Glomerular endothelial cell (primary cell): ENCODE measurements at regions not wholly inside any gene's neighbourhood (a gene's known extent, or its start where the extent isn't known, plus 50 kb on each side); places are given as distances from the start of the nearest gene placed in this dataset.
A peak's percentile ranks its signal among the peaks of the same experiment; 100 is the strongest.
"Not testable (repeated sequence)": the region's sequence is repeated elsewhere in the genome, so short reads cannot be mapped to it uniquely, and the experiment has no call there.

ENCODE experiments used
- DNase-seq: peaks from one replicate; pipeline ENCODE4 v3.0.0-alpha.2; 2011; ENCODE audit warnings: low read depth, low spot score; ENCODE audit errors: extremely low read depth

DNA sequence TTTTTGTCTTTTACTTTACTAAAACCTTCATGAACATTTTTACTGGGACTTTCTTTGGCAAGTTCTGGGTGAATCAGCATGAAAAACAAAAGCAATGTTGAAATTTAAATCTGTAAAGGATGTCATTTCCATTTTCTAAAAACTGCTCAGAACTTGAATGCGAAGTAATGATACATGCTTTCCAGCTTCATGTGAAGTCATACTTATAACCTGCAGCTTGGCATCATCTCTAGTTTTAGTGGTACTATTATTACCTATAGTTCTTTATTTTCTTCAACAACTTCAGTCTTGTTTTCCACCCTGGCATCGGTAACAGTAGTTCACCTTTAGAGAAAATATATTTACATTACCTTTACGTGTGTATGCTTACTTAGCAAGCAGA is 421.4 kb upstream of the DIPK2B start:
- DNase-seq, result peak; percentile 10

GRCh38 chrX:45621376-45622041 is 420.8 kb upstream of the DIPK2B start:
- DNase-seq, result peak; percentile 31

GRCh38 chrX:45619290-45619689 is 418.6 kb upstream of the DIPK2B start:
- DNase-seq, result no peak

GRCh38 chrX:45615591-45615990 is 414.9 kb upstream of the DIPK2B start:
- not testable (repeated sequence) for DNase-seq

DNA sequence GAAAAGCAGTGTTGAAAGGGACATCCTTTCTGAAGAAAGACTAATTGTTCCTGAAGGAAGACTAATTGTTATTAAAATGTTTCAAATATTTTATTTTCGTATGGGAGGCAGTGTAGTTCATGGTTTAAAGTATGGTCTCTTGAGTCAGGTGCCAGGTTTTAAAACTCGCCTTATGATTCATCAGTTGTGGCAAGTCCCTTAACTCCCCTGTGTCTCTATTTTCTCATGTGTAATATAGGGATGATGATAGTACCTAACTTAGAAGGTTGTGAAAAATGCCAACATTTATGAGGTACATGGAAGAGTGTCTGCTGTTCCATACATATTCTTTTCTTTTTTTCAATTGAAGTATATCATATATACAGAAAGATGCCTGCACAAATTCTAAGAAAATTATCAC is 414.2 kb upstream of the DIPK2B start:
- DNase-seq, result no peak

- no peak for DNase-seq
Measured at GRCh38 chrX:45602151-45602550, 401.5 kb upstream of the DIPK2B start.

- no peak for DNase-seq
Measured at GRCh38 chrX:45601052-45601451, 400.4 kb upstream of the DIPK2B start.

DNA sequence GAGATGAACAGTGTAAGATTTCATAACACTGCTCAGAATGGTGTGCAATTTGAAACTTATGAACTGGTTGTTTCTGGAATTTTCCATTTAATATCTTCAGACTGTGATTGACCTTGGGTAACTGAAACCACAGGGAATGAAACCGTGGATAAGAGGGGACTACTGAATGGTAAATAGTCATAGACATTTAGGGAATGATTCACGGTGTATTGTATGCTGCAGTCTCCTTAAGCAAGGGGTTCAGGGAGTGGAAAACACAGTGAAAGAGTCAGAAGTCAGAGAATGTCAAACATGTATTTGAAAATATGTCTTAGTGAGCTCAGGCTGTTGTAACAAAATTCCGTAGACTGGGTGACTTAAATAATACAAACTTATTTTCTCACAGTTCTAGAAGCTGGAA is 398.2 kb upstream of the DIPK2B start:
- DNase-seq, result no peak

GRCh38 chrX:45596188-45596808 is 395.6 kb upstream of the DIPK2B start:
- no peak for DNase-seq

DNA sequence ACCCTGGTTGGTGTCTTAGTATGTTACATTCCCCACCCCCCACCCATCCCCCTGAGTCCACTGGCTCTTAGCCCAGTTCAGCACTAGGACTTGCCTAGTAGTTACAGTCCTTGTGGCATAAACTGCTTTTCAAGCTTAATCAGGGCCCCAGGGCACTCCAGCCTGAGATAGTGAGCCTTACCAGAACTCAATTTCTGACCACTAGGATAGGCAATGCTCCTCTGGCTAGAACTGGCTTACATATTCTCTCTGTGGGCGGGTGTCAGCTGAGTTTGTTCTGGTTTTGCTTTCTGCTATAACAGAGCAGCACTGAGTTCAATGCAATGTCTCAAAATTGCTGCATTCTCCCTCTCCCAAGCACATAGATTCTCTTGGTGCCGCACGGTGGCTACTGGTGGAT is 391.4 kb upstream of the DIPK2B start:
- DNase-seq, result no peak

GRCh38 chrX:45591650-45592049 is 391.0 kb upstream of the DIPK2B start:
- DNase-seq, result no peak

DNA sequence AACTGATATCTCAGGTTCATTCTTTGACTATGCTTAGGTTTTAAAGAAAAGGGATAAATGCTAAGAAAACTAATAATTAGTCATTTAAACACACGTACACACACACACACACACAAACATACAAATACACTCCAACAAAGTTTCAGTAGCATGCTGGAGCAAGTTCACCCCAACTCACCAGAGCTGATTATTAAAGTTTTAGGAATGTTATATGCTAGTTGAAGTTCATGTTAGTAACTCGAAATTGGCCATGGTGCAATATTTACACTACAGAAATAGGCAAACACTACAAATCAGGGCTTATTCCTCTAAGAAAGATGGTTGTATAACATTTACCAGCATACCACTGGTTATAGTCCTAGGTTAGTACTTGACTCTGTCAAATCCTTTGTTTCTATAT is 384.0 kb upstream of the DIPK2B start:
- no peak for DNase-seq

DNA sequence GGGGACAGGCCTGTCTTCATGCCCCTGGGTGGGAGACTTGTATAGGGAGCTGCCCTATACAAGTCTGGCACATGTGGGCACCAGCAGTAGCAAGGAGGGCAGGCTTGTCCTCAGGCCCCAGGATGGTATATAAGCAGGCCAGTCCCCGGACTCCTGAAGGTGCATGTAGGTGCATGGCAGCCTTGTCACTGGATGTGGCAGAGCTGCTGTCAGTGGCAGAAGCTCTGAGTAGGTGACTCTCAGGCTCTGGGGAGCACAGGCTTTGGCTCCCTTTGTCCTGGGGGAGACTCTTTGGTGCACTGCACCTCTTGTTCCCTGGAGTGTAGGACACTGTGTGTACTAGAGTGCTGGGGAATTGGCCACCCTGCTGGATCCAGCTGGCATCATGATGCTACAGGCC is 376.7 kb upstream of the DIPK2B start:
- DNase-seq, result no peak

GRCh38 chrX:45571453-45571852 is 370.8 kb upstream of the DIPK2B start:
- no peak for DNase-seq

DNA sequence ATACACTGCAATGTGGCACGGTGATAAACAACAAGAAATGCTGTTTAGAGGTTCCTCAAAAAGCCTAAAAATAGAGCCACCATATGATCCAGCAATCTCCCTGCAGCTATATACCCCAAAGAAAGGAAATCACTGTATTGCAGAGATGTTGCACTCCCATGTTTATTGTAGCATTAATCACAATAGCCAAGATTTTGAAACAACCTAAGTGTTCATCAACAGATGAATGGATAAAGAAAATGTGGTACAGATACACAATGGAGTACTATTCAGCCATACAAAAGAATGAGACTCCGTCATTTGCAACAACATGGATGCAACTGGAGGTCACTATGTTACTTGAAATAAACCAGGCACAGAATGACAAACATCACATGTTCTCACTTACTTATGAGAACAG is 365.8 kb upstream of the DIPK2B start:
- no peak for DNase-seq

- no peak for DNase-seq
Measured at GRCh38 chrX:45557387-45557786, 356.7 kb upstream of the DIPK2B start.

DNA sequence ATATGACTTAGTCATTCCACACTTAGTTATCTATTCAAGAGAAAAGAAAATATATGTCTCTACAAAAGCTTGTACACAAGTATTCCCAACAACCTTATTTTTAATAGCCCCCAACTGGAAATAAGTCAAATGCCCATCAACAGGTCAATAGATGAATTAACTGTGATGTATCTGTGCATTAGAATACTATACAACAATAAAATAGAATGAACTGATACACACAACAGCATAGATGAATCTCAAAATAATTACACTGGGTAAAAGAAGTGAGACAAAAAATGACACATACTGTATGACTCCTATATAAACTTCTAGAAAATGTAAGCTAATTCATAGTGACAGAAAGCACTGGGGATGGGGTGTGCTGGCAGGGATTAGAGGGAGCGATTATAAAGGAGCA is 354.1 kb upstream of the DIPK2B start:
- DNase-seq, result no peak

GRCh38 chrX:45553417-45553816 is 352.7 kb upstream of the DIPK2B start:
- no peak for DNase-seq

GRCh38 chrX:45546697-45547096 is 346.0 kb upstream of the DIPK2B start:
- not testable (repeated sequence) for DNase-seq

GRCh38 chrX:45540181-45540580 is 339.5 kb upstream of the DIPK2B start:
- DNase-seq, result no peak

- no peak for DNase-seq
Measured at GRCh38 chrX:45537936-45538335, 337.3 kb upstream of the DIPK2B start.

DNA sequence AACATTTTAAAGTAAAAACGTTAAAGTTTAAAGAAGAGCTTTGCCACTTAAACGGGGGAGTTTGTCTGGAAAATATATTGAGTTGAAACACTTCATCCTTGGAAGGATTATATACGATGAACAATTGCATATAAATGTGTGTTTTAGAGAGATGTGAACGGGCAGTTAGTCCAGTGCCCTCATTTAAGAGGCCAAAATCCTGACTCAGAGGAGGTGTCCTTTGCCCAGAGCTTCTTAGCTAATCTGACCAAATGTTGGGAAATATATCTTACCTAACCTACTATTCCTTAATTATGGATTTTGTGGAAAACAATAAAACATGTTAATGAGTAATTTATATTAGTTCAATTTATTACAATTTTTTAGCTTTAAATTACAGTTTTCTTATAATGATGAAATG is 327.2 kb upstream of the DIPK2B start:
- no peak for DNase-seq

- DNase-seq, result no peak
Measured at GRCh38 chrX:45524805-45525204, 324.1 kb upstream of the DIPK2B start.
